Transverse colon (tissue), 4 donors: ENCODE measurements at regions not wholly inside any gene's neighbourhood (a gene's known extent, or its start where the extent isn't known, plus 50 kb on each side); places are given as distances from the start of the nearest gene placed in this dataset.

ENCODE experiments used
- CTCF ChIP-seq, 5 experiments: fragments of 200-600 bp in 3 of 5; fragments of 450-650 bp in 2 of 5; sonication (generic) in 3 of 5; IDR thresholded peaks; 1 replicate in 2 of 5; 2 replicates in 3 of 5; pipeline ENCODE4 v1.5.1; 2016 to 2017; ENCODE audit warnings: antibody characterized with exemption in 5 of 5, inconsistent platforms in 3 of 5, mild to moderate bottlenecking in 2 of 5, moderate library complexity in 1 of 5
- EP300 ChIP-seq: sonication (generic); formaldehyde crosslinking; IDR thresholded peaks from one replicate; pipeline ENCODE4 v1.6.1; 2017; ENCODE audit warnings: antibody characterized with exemption, low read depth
- POLR2AphosphoS5 ChIP-seq, 3 donors: sonication (generic); formaldehyde crosslinking; IDR thresholded peaks; one replicate each; pipeline ENCODE4 v1.6.1; 2016; ENCODE audit warnings: antibody characterized with exemption in 3 of 3

- TF ChIP-seq POLR2AphosphoS5 (IDR thresholded peaks at IDR 0.05) = no peak
- TF ChIP-seq EP300 = no peak
- TF ChIP-seq CTCF (IDR thresholded peaks at IDR 0.05) = no peak
Measured at GRCh38 chr16:65658349-65658748, 536.5 kb upstream of the CDH11 start.
